Breast epithelium (tissue), 4 donors: ENCODE measurements at regions not wholly inside any gene's neighbourhood (a gene's known extent, or its start where the extent isn't known, plus 50 kb on each side); places are given as distances from the start of the nearest gene placed in this dataset.
"Not testable (repeated sequence)": the region's sequence is repeated elsewhere in the genome, so short reads cannot be mapped to it uniquely, and the experiment has no call there.

Experiments used
- DNase-seq, 2 donors: peaks; one replicate each; pipeline ENCODE4 v3.0.0-alpha.2; 2019; ENCODE audit warnings: low spot score in 2 of 2
- H3K27ac ChIP-seq, 2 donors: fragments of 200-600 bp; sonication (generic) in 1 of 2; one replicate each; pipeline ENCODE4 v1.5.1; 2016 to 2019; ENCODE audit warnings: mild to moderate bottlenecking in 1 of 2
- H3K27me3 ChIP-seq, 2 donors: fragments of 200-600 bp; sonication (generic) in 1 of 2; one replicate each; pipeline versions ENCODE4 v1.5.1 to v1.6.0; 2017 to 2019; ENCODE audit warnings: control low read depth in 1 of 2, mild to moderate bottlenecking in 1 of 2
- H3K36me3 ChIP-seq: fragments of 200-600 bp; one replicate; pipeline ENCODE4 v1.5.1; 2019
- H3K4me1 ChIP-seq, 2 donors: fragments of 200-600 bp; sonication (generic); one replicate each; pipeline ENCODE4 v1.5.1; 2016 to 2019; ENCODE audit warnings: control low read depth in 1 of 2
- H3K4me3 ChIP-seq, 3 donors: fragments of 200-600 bp; sonication (generic); 1 replicate in 2 of 3; 2 replicates in 1 of 3; pipeline ENCODE4 v1.5.1; 2016 to 2019; ENCODE audit warnings: mild to moderate bottlenecking in 3 of 3, moderate library complexity in 2 of 3
- H3K9me3 ChIP-seq, 2 donors: fragments of 200-600 bp; sonication (generic) in 1 of 2; one replicate each; pipeline ENCODE4 v1.5.1; 2016 to 2019; ENCODE audit warnings: control low read depth in 1 of 2
- POLR2A ChIP-seq: fragments of 450-650 bp; IDR thresholded peaks from one replicate; pipeline ENCODE4 v1.6.1; 2016; ENCODE audit warnings: antibody characterized with exemption, mild to moderate bottlenecking, moderate library complexity
- POLR2AphosphoS5 ChIP-seq, 3 donors: sonication (generic); formaldehyde crosslinking; IDR thresholded peaks; one replicate each; pipeline ENCODE4 v1.6.1; 2017; ENCODE audit warnings: antibody characterized with exemption in 3 of 3
- intact Hi-C: fragments of 100-400 bp; cut with DNase I; formaldehyde crosslinking; loops from one replicate; pipeline ENCODE4 v1.15.1; 2023; ENCODE audit warnings: low total_unique reads
- TF ChIP-seq, protein P1 (sequence below), 3 donors: fragments of 450-650 bp; IDR thresholded peaks; one replicate each; pipeline ENCODE4 v1.5.1; 2016 to 2017; ENCODE audit warnings: antibody characterized with exemption in 3 of 3, mild to moderate bottlenecking in 3 of 3, moderate library complexity in 3 of 3

DNA sequence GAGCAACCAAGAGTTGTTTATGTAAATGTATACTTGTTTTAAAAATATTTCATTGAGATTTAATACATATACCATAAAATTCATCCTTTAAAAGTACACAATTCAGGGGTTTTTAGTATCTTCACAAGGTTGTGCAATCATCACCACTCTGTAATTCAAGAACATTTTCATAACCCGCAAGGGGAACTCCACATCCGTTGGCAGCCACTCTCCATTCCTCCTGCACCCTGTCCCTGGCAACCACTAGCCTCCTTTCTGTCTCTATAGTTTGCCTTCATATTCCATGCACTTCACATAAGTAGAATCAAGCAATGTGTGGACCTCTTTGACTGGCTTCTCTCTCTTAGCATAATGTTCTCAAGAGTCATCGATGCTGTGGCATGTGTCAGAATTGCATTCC, 104.2 kb upstream of the PDE10A start:
- intact Hi-C loops, result no loop called here
- no peaks in the 10 kb centered on the region for H3K9me3 ChIP-seq
- TF ChIP-seq POLR2AphosphoS5 (IDR thresholded peaks at IDR 0.05) (no peak), POLR2A (no peak)
- TF ChIP-seq, protein P1, sequence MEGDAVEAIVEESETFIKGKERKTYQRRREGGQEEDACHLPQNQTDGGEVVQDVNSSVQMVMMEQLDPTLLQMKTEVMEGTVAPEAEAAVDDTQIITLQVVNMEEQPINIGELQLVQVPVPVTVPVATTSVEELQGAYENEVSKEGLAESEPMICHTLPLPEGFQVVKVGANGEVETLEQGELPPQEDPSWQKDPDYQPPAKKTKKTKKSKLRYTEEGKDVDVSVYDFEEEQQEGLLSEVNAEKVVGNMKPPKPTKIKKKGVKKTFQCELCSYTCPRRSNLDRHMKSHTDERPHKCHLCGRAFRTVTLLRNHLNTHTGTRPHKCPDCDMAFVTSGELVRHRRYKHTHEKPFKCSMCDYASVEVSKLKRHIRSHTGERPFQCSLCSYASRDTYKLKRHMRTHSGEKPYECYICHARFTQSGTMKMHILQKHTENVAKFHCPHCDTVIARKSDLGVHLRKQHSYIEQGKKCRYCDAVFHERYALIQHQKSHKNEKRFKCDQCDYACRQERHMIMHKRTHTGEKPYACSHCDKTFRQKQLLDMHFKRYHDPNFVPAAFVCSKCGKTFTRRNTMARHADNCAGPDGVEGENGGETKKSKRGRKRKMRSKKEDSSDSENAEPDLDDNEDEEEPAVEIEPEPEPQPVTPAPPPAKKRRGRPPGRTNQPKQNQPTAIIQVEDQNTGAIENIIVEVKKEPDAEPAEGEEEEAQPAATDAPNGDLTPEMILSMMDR (IDR thresholded peaks at IDR 0.05), result no peak
- no peak for DNase-seq
- no peaks in the 10 kb centered on the region for H3K36me3 ChIP-seq
- no peak overlapping the region for H3K4me3 ChIP-seq
- H3K4me1 ChIP-seq, result no peaks in the 10 kb centered on the region
- no peak overlapping the region for H3K27ac ChIP-seq
- no peaks in the 10 kb centered on the region for H3K27me3 ChIP-seq

DNA sequence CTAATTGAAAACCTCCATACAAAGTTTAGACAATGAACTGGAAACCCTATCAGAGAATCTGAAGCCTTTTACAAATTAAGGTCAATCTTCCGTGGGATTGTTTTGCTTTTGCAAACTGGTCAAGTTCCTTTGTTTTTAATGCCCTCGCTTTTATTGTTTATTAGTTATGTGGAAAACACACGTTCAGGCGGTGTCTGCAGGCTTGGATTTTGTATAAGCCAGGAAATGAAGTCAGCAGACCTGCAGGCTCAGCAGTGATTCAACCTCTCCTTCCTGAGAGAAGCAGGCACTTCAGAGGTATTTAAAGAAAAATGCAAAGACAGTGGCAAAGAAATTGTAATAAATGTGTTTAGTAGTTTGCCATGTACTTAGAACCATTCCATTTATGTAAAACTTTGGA, 103.4 kb upstream of the PDE10A start:
- Histone ChIP-seq H3K36me3 (no peaks in the 10 kb centered on the region), H3K4me3 (no peak overlapping the region), H3K9me3 (no peaks in the 10 kb centered on the region), H3K4me1 (no peaks in the 10 kb centered on the region), H3K27ac (no peak overlapping the region), H3K27me3 (no peaks in the 10 kb centered on the region)
- intact Hi-C loops, result no loop called here
- TF ChIP-seq, protein P1 (IDR thresholded peaks at IDR 0.05), result no peak
- DNase-seq, result no peak

DNA sequence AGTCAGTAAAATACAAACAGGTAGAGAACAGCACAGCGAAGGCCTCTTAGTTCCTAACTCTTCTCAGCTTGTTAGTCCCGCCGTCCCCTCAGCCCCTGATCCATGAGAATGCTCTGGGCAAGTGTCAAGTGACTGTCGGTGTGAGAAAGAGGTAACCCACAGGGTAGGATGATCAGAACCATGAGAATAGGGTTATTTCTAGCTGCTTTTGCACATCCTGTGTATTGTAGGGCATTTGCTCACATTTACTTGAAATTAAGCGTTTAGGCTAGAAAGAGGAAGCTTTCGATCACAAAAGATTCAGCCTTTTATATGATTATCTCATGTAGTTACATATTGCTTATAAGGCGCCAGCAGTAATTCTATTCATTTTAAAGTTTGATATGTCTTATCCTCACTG, 103.0 kb upstream of the PDE10A start:
- Histone ChIP-seq H3K9me3 (no peaks in the 10 kb centered on the region), H3K4me1 (no peaks in the 10 kb centered on the region), H3K27me3 (no peaks in the 10 kb centered on the region), H3K4me3 (no peak overlapping the region), H3K36me3 (no peaks in the 10 kb centered on the region), H3K27ac (no peak overlapping the region)
- no peak for DNase-seq
- TF ChIP-seq, protein P1 (IDR thresholded peaks at IDR 0.05), result no peak
- TF ChIP-seq POLR2A (no peak), POLR2AphosphoS5 (IDR thresholded peaks at IDR 0.05) (no peak)
- intact Hi-C loops, result no loop called here

DNA sequence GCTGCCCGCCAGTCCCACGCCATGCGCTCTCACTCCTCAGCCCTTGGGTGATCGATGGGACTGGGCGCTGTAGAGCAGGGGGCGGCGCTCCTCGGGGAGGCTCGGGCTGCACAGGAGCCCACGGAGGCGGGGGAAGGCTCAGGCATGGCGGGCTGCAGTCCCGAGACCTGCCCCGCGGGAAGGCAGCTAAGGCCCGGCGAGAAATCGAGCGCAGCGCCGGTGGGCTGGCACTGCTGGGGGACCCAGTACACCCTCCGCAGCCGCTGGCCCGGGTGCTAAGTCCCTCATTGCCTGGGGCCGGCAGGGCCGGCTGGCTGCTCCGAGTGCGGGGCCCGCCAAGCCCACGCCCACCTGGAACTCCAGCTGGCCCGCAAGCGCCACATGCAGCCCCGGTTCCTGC, 102.2 kb upstream of the PDE10A start:
- H3K27me3 ChIP-seq, DNase-seq, H3K4me1 ChIP-seq, H3K36me3 ChIP-seq, H3K4me3 ChIP-seq, H3K27ac ChIP-seq, H3K9me3 ChIP-seq, intact Hi-C loops: not testable (repeated sequence)

DNA sequence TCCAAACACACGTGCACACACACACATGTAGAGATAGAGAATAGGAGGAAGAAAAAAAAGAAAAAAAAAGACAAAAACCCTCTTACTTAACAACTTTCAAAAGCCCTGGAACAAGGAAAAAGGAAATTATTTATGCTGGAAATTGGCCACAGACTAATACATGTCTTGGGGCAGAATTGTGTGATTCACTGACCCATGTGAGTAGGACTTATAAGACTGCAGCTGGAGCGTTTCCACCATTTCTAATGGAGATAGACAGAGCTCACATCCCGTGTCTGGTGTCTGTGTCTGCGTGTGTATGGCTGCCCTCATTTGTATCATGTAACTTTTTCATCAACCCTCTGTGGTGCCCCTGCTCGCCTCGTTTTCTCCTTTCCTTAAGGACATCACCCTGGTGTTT, 99.8 kb upstream of the PDE10A start:
- no peaks in the 10 kb centered on the region for H3K36me3 ChIP-seq
- no peaks in the 10 kb centered on the region for H3K9me3 ChIP-seq
- DNase-seq, result no peak
- intact Hi-C loops, result no loop called here
- TF ChIP-seq POLR2AphosphoS5 (IDR thresholded peaks at IDR 0.05), result no peak
- no peak for TF ChIP-seq POLR2A
- no peaks in the 10 kb centered on the region for H3K4me1 ChIP-seq
- no peak overlapping the region for H3K27ac ChIP-seq
- no peaks in the 10 kb centered on the region for H3K27me3 ChIP-seq
- no peak overlapping the region for H3K4me3 ChIP-seq

DNA sequence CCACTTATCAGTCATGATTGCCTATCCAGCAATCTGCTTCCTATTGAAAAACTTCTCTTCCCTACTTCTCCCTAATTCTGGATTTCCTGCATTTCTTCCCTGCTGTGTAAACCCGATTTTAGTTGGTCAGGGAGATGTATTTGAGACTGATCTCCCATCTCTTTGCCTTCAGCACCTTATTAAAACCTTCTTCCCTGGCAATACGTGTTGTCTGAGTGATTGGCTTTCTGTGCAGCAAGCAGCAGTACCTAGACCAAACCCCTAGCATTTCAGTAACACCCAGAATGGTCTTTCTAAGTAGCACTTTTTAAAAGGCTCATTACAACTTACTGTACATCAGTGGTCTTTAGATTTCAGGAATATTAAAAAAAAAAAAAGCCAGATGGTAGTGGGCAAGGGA, 99.1 kb upstream of the PDE10A start:
- DNase-seq, result no peak
- TF ChIP-seq POLR2A, result no peak
- TF ChIP-seq, protein P1 (IDR thresholded peaks at IDR 0.05), result no peak
- TF ChIP-seq POLR2AphosphoS5 (IDR thresholded peaks at IDR 0.05), result no peak
- Histone ChIP-seq H3K36me3 (no peaks in the 10 kb centered on the region), H3K9me3 (no peaks in the 10 kb centered on the region), H3K4me3 (no peak overlapping the region), H3K27ac (no peak overlapping the region), H3K27me3 (no peaks in the 10 kb centered on the region), H3K4me1 (no peaks in the 10 kb centered on the region)
- intact Hi-C loops, result no loop called here
